ENCODE measurements at regions not wholly inside any gene's neighbourhood (a gene's known extent, or its start where the extent isn't known, plus 50 kb on each side); places are given as distances from the start of the nearest gene placed in this dataset.

DNA sequence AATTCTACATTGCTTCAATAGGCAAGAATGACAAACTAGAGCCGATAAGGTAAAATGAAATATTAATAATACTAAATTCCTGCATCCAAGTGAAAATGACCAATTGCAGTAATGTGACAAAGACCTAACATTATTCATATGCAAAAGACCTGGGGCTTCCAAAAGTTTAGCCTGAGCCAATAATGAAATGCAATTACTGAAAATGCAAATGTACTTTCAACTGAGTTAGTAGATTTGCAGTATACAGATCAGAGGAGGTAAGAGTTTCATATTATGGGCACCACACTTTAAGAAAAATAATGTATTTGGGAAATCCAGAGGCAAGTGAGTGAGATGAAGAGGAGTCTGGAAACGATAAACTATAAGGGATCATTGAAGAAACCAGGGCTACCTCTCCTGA lies 193.7 kb upstream of the GMDS start:
- TF ChIP-seq, protein P1, sequence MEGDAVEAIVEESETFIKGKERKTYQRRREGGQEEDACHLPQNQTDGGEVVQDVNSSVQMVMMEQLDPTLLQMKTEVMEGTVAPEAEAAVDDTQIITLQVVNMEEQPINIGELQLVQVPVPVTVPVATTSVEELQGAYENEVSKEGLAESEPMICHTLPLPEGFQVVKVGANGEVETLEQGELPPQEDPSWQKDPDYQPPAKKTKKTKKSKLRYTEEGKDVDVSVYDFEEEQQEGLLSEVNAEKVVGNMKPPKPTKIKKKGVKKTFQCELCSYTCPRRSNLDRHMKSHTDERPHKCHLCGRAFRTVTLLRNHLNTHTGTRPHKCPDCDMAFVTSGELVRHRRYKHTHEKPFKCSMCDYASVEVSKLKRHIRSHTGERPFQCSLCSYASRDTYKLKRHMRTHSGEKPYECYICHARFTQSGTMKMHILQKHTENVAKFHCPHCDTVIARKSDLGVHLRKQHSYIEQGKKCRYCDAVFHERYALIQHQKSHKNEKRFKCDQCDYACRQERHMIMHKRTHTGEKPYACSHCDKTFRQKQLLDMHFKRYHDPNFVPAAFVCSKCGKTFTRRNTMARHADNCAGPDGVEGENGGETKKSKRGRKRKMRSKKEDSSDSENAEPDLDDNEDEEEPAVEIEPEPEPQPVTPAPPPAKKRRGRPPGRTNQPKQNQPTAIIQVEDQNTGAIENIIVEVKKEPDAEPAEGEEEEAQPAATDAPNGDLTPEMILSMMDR (IDR thresholded peaks at IDR 0.05; ENCODE audit: low read depth, low read length, poor library complexity, severe bottlenecking), result no peak
- no peak for TF ChIP-seq EZH2phosphoT487 (IDR thresholded peaks at IDR 0.05; ENCODE audit: borderline replicate concordance, low read length)

Data from DOHH2 (cell line).